Mesothelial cell of epicardium (in vitro differentiated cells): ENCODE measurements at regions not wholly inside any gene's neighbourhood (a gene's known extent, or its start where the extent isn't known, plus 50 kb on each side); places are given as distances from the start of the nearest gene placed in this dataset.

Experiments used
- DNase-seq, 2 experiments: peaks; one replicate each; pipeline ENCODE4 v3.0.0; 2021; ENCODE audit warnings: low spot score in 2 of 2; ENCODE audit not compliant: unreplicated experiment in 2 of 2
- H3K27ac Mint-ChIP-seq: 2 replicates; pipeline ENCODE4 v1.8.0; 2021; ENCODE audit warnings: mixed read lengths
- H3K27me3 Mint-ChIP-seq: 2 replicates; pipeline ENCODE4 v1.8.0; 2021; ENCODE audit warnings: low read depth, mixed read lengths
- H3K36me3 Mint-ChIP-seq: 2 replicates; pipeline ENCODE4 v1.8.0; 2021; ENCODE audit warnings: mixed read lengths
- H3K4me1 Mint-ChIP-seq: 2 replicates; pipeline ENCODE4 v1.8.0; 2021; ENCODE audit warnings: mixed read lengths
- H3K4me3 Mint-ChIP-seq: 2 replicates; pipeline ENCODE4 v1.8.0; 2021; ENCODE audit warnings: mild to moderate bottlenecking, moderate library complexity, mixed read lengths
- H3K9me3 Mint-ChIP-seq: 2 replicates; pipeline ENCODE4 v1.8.0; 2021; ENCODE audit warnings: mixed read lengths
- CTCF ChIP-seq: fragments of 200-600 bp; sonication (generic); IDR thresholded peaks from one replicate; pipeline ENCODE4 v1.5.0; 2021; ENCODE audit warnings: antibody characterized with exemption; ENCODE audit not compliant: unreplicated experiment

GRCh38 chr2:107028661-107029060, 142.7 kb upstream of the ST6GAL2 start:
- H3K27ac Mint-ChIP-seq: no peak overlapping the region
- no peak overlapping the region for H3K4me3 Mint-ChIP-seq
- no peaks in the 10 kb centered on the region for H3K36me3 Mint-ChIP-seq
- DNase-seq: no peak
- peaks cover 5% of the 10 kb centered on the region for H3K9me3 Mint-ChIP-seq
- no peak for TF ChIP-seq CTCF
- no peaks in the 10 kb centered on the region for H3K4me1 Mint-ChIP-seq
- H3K27me3 Mint-ChIP-seq: peaks cover 2% of the 10 kb centered on the region

GRCh38 chr2:107036293-107036692, 150.3 kb upstream of the ST6GAL2 start:
- Mint-ChIP-seq H3K27ac (no peak overlapping the region), H3K9me3 (peaks cover 39% of the 10 kb centered on the region), H3K27me3 (peaks cover 1% of the 10 kb centered on the region), H3K36me3 (no peaks in the 10 kb centered on the region), H3K4me1 (no peaks in the 10 kb centered on the region), H3K4me3 (no peak overlapping the region)
- no peak for DNase-seq
- TF ChIP-seq CTCF: no peak

DNA sequence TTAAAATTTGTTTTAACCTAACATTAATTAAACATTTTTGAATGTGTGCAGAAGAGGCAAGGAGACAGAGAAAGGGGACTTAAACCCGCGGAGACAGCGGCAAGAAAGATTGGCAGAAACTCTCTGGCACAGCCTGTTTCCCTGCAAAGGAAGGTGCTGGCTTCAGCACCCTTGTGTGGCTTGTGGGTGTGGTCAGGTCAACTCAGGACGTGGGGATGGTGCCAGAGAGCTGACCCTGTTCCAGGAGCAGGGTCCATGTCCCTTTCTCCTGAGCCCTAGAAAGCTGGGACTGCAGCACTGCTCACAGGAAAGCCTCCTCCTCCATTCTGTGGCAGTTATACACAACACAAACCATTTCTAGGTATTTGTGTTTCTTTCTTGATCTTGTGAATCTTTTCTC, 176.2 kb upstream of the ST6GAL2 start:
- no peak for DNase-seq
- no peaks in the 10 kb centered on the region for H3K9me3 Mint-ChIP-seq
- no peaks in the 10 kb centered on the region for H3K36me3 Mint-ChIP-seq
- H3K27ac Mint-ChIP-seq: no peak overlapping the region
- peaks cover 33% of the 10 kb centered on the region for H3K4me1 Mint-ChIP-seq
- H3K27me3 Mint-ChIP-seq: peaks cover 2% of the 10 kb centered on the region
- no peak for TF ChIP-seq CTCF
- H3K4me3 Mint-ChIP-seq: no peak overlapping the region

DNA sequence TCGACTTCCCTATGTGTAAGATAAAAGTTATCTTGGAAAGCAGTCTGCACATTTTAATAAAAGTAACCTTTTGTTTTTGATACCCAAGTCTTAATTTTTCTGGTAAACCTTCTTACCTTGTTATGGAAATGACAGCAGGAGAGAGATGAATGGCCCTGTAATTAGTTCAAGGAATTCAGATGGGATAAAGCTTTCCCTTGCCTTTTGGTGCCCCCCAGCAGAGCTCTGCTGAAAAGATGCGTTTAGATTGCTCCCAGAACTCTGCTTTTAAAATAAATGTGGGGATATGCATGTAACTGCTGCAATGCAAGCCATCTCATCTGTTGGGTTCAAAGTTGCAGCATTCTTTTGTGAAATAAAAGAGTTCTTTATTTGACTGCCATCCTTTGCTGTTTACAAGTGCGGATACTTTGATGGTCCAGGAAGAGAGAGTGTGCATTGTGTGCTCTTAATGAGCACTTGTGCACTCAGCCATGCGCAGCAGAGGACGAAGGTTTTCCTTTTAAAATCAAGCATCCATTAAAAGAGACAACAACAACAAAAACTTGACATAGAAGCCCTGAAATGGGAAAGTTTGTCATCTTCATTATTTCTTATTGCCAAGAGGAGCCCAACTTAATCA, 176.7 kb upstream of the ST6GAL2 start:
- Mint-ChIP-seq H3K27me3 (peaks cover 2% of the 10 kb centered on the region), H3K9me3 (no peaks in the 10 kb centered on the region), H3K4me1 (peaks cover 38% of the 10 kb centered on the region), H3K27ac (no peak overlapping the region), H3K36me3 (no peaks in the 10 kb centered on the region), H3K4me3 (no peak overlapping the region)
- no peak for TF ChIP-seq CTCF
- DNase-seq: no peak

GRCh38 chr2:107063228-107063627, 177.3 kb upstream of the ST6GAL2 start:
- peak overlapping the region; percentile 47 for H3K27ac Mint-ChIP-seq
- no peak for DNase-seq
- H3K36me3 Mint-ChIP-seq: no peaks in the 10 kb centered on the region
- H3K4me3 Mint-ChIP-seq: no peak overlapping the region
- H3K27me3 Mint-ChIP-seq: peaks cover 2% of the 10 kb centered on the region
- no peak for TF ChIP-seq CTCF
- no peaks in the 10 kb centered on the region for H3K9me3 Mint-ChIP-seq
- H3K4me1 Mint-ChIP-seq: peaks cover 43% of the 10 kb centered on the region

DNA sequence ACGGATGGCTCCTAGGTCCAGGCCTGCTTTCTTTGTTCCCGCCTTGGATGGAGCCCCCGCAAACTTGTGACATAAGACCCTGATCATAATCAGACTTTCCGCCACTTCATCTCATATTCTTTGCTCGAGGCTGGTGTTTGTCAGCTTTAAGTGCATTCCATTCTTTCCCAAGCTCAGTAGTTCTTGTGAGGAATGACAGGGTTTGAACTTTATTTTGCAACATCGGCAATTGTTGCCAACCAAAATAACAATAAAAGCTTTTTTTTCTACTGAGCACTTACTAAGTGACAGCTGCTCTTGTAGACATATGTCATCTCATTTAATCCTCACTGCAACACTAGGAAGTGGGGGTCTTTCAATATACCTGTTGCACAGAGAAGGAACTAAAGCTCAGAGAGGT, 178.8 kb upstream of the ST6GAL2 start:
- TF ChIP-seq CTCF: no peak
- Mint-ChIP-seq H3K27ac (peak overlapping the region; percentile 36), H3K4me3 (no peak overlapping the region), H3K36me3 (no peaks in the 10 kb centered on the region), H3K4me1 (peaks cover 54% of the 10 kb centered on the region), H3K9me3 (no peaks in the 10 kb centered on the region), H3K27me3 (peaks cover 2% of the 10 kb centered on the region)
- DNase-seq: no peak
